OCI-LY1 (cell line): ENCODE measurements at regions not wholly inside any gene's neighbourhood (a gene's known extent, or its start where the extent isn't known, plus 50 kb on each side); places are given as distances from the start of the nearest gene placed in this dataset.

Experiments used
- H2AFZ ChIP-seq: fragments of 200-600 bp; sonication (generic), shearing (Covaris generic); 2 replicates; pipeline ENCODE4 v1.6.0; 2014; ENCODE audit warnings: antibody characterized with exemption, mild to moderate bottlenecking, low read length
- H3F3A ChIP-seq: fragments of 200-600 bp; sonication (generic), shearing (Covaris generic); 2 replicates; pipeline ENCODE4 v1.6.0; 2014; ENCODE audit warnings: mild to moderate bottlenecking, antibody characterized with exemption, low read length, moderate library complexity; ENCODE audit not compliant: insufficient read depth
- H3K27ac ChIP-seq: fragments of 200-600 bp; sonication (generic); 2 replicates; pipeline ENCODE4 v1.5.1; 2014; ENCODE audit warnings: low read length, mixed run types, mild to moderate bottlenecking, low read depth; ENCODE audit not compliant: poor library complexity, severe bottlenecking
- H3K27me3 ChIP-seq: fragments of 200-600 bp; sonication (generic); 2 replicates; pipeline ENCODE4 v1.6.0; 2014; ENCODE audit warnings: antibody characterized with exemption, mild to moderate bottlenecking, low read length, moderate library complexity; ENCODE audit not compliant: insufficient read depth
- H3K36me3 ChIP-seq: fragments of 200-600 bp; sonication (generic); 2 replicates; pipeline ENCODE4 v1.6.1; 2014; ENCODE audit warnings: mild to moderate bottlenecking, antibody characterized with exemption, low read length, moderate library complexity, mixed read lengths; ENCODE audit not compliant: insufficient read depth
- H3K4me1 ChIP-seq: fragments of 200-600 bp; sonication (generic); 2 replicates; pipeline ENCODE4 v1.5.1; 2014; ENCODE audit warnings: mild to moderate bottlenecking, low read length, moderate library complexity; ENCODE audit not compliant: insufficient read depth, severe bottlenecking
- H3K4me2 ChIP-seq: fragments of 200-600 bp; sonication (generic), shearing (Covaris generic); 2 replicates; pipeline ENCODE4 v1.6.1; 2014; ENCODE audit warnings: low read length
- H3K4me3 ChIP-seq: fragments of 200-600 bp; sonication (generic); 2 replicates; pipeline ENCODE4 v1.5.1; 2014; ENCODE audit warnings: low read length, low read depth, mild to moderate bottlenecking, mixed read lengths; ENCODE audit not compliant: poor library complexity, severe bottlenecking
- H3K79me2 ChIP-seq: fragments of 200-600 bp; shearing (Covaris generic); 2 replicates; pipeline ENCODE4 v1.6.1; 2016; ENCODE audit warnings: mixed run types, low read length, mixed read lengths; ENCODE audit not compliant: insufficient read depth
- H3K9ac ChIP-seq: fragments of 200-600 bp; sonication (generic), shearing (Covaris generic); 2 replicates; pipeline ENCODE4 v1.6.1; 2014; ENCODE audit warnings: mild to moderate bottlenecking, low read length, mixed read lengths
- H3K9me2 ChIP-seq: fragments of 200-600 bp; sonication (generic), shearing (Covaris generic); 2 replicates; pipeline ENCODE4 v1.6.1; 2014; ENCODE audit warnings: low read depth, mild to moderate bottlenecking, low read length, mixed read lengths
- H3K9me3 ChIP-seq: fragments of 200-600 bp; shearing (Covaris generic); 2 replicates; pipeline ENCODE4 v1.6.1; 2014; ENCODE audit warnings: low read length, mixed read lengths
- H4K20me1 ChIP-seq: fragments of 200-600 bp; sonication (generic), shearing (Covaris generic); 2 replicates; pipeline ENCODE4 v1.6.0; 2016; ENCODE audit warnings: mild to moderate bottlenecking, low read length; ENCODE audit not compliant: insufficient read depth
- EZH2 ChIP-seq: fragments of 200-600 bp; sonication (generic), shearing (Covaris generic); IDR thresholded peaks from 2 replicates; pipeline ENCODE4 v1.8.0; 2017; ENCODE audit warnings: borderline replicate concordance, mixed run types, mild to moderate bottlenecking, antibody characterized with exemption, low read length, moderate library complexity, mixed read lengths
- TF ChIP-seq, protein P1 (sequence below): fragments of 200-600 bp; sonication (generic), shearing (Covaris generic); IDR thresholded peaks from 2 replicates; pipeline ENCODE4 v1.5.1; 2017; ENCODE audit warnings: mild to moderate bottlenecking, antibody characterized with exemption, low read length, moderate library complexity, mixed read lengths

DNA sequence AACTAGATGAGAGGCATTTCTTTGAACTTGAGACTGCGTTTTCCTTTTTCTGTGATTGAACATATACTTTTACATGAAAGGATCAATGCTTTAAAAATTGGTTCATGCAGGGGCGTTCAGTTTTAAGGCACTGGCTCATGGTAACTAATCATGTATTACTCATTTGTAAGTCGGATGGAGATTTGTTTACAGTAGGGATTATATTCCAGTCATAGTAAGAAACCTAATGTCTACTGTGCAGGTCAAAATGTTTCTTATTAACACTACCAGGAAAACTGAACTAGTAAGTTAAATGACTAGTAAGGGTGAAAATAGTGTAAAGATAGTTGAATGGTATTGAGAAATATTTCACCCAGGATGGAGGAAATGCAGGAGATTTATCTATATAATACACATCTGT is 258.8 kb upstream of the GBE1 start:
- Histone ChIP-seq H3K27me3 (no peaks in the 10 kb centered on the region), H3K9ac (no peak overlapping the region), H2AFZ (no peak overlapping the region), H3K9me3 (no peaks in the 10 kb centered on the region), H3K4me2 (no peak overlapping the region), H3K79me2 (no peaks in the 10 kb centered on the region), H3K4me1 (no peaks in the 10 kb centered on the region), H3F3A (no peaks in the 10 kb centered on the region), H4K20me1 (no peaks in the 10 kb centered on the region), H3K4me3 (no peak overlapping the region), H3K9me2 (no peaks in the 10 kb centered on the region; the same call in 1 of the 2 replicates), H3K27ac (no peak overlapping the region), H3K36me3 (no peaks in the 10 kb centered on the region)
- TF ChIP-seq, protein P1, sequence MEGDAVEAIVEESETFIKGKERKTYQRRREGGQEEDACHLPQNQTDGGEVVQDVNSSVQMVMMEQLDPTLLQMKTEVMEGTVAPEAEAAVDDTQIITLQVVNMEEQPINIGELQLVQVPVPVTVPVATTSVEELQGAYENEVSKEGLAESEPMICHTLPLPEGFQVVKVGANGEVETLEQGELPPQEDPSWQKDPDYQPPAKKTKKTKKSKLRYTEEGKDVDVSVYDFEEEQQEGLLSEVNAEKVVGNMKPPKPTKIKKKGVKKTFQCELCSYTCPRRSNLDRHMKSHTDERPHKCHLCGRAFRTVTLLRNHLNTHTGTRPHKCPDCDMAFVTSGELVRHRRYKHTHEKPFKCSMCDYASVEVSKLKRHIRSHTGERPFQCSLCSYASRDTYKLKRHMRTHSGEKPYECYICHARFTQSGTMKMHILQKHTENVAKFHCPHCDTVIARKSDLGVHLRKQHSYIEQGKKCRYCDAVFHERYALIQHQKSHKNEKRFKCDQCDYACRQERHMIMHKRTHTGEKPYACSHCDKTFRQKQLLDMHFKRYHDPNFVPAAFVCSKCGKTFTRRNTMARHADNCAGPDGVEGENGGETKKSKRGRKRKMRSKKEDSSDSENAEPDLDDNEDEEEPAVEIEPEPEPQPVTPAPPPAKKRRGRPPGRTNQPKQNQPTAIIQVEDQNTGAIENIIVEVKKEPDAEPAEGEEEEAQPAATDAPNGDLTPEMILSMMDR: no peak
- no peak for TF ChIP-seq EZH2

DNA sequence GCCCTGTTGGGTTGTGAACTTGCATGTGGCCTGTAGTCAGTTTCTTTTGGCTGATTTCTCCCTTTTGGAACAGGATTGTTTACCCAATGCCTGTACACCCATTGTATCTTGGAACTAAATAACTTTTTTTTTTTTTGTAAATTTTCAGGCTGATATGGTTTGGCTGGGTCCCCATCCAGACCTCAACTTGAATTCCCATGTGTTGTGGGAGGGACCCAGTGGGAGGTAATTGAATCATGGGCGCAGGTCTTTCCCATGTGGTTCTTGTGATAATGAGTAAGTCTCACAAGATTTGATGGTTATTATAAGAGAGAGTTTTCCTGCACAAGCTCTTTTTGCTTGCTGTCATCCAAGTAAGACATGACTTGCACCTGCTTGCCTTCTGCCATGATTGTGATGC is 253.8 kb upstream of the GBE1 start:
- H3F3A ChIP-seq: no peaks in the 10 kb centered on the region
- TF ChIP-seq EZH2: no peak
- no peaks in the 10 kb centered on the region for H3K79me2 ChIP-seq
- no peak overlapping the region for H3K27ac ChIP-seq
- H3K9me3 ChIP-seq: no peaks in the 10 kb centered on the region
- H3K4me3 ChIP-seq: no peak overlapping the region
- no peaks in the 10 kb centered on the region for H3K4me1 ChIP-seq
- H2AFZ ChIP-seq: no peak overlapping the region
- no peaks in the 10 kb centered on the region for H3K36me3 ChIP-seq
- H3K4me2 ChIP-seq: no peak overlapping the region
- H3K9ac ChIP-seq: no peak overlapping the region
- H3K27me3 ChIP-seq: no peaks in the 10 kb centered on the region
- H4K20me1 ChIP-seq: no peaks in the 10 kb centered on the region
- H3K9me2 ChIP-seq: no peaks in the 10 kb centered on the region; the same call in 1 of the 2 replicates

DNA sequence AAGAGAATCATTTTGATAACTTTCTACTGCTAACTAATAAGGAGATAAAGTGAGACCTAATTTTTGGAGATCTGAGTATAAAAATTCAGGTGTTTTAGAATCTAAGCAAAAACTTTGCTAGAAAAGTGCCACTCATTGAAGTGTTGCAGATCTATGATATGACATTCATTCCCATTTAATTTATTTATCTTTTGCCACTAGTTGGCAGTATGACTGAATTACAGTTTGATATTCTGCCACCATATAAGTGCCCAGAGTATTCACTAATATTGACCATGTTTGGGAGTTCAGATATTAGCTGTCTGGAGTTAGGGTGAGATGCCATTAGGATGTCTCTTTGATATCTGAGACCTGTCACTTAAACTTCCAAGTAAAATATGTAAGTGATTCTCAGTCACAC is 251.3 kb upstream of the GBE1 start:
- no peaks in the 10 kb centered on the region for H3F3A ChIP-seq
- no peaks in the 10 kb centered on the region for H3K36me3 ChIP-seq
- no peak overlapping the region for H3K4me3 ChIP-seq
- no peak overlapping the region for H3K9ac ChIP-seq
- no peaks in the 10 kb centered on the region for H4K20me1 ChIP-seq
- no peak for TF ChIP-seq EZH2
- TF ChIP-seq, protein P1: peak; percentile 49
- no peak overlapping the region for H3K4me2 ChIP-seq
- H3K79me2 ChIP-seq: no peaks in the 10 kb centered on the region
- H3K27ac ChIP-seq: no peak overlapping the region
- H3K9me3 ChIP-seq: no peaks in the 10 kb centered on the region
- H2AFZ ChIP-seq: no peak overlapping the region
- H3K9me2 ChIP-seq: no peaks in the 10 kb centered on the region
- H3K27me3 ChIP-seq: no peaks in the 10 kb centered on the region
- H3K4me1 ChIP-seq: no peaks in the 10 kb centered on the region

DNA sequence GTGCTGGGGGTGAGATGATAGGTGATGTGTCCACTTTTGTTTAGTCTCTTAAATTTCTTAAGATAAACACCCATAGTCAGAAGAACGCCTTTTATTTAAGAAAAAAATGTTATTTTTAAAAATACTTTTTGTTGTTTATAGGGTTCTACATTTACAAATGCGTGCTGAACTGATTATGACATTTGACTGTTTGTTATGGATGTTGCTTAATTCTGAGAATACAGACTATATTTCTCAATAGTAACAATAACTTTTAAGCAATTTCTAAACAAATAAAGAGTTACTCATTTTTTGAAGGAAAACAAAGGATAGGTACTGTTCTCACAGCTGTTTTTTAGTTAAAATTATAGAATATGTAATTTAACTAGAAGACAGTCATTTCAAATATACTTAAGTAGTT is 249.9 kb upstream of the GBE1 start:
- H3K9ac ChIP-seq: no peak overlapping the region
- no peaks in the 10 kb centered on the region for H3K9me3 ChIP-seq
- H3K4me3 ChIP-seq: no peak overlapping the region
- H3K36me3 ChIP-seq: no peaks in the 10 kb centered on the region
- no peaks in the 10 kb centered on the region for H3K4me1 ChIP-seq
- no peak for TF ChIP-seq EZH2
- TF ChIP-seq, protein P1: no peak
- no peaks in the 10 kb centered on the region for H3K9me2 ChIP-seq
- no peak overlapping the region for H3K4me2 ChIP-seq
- no peaks in the 10 kb centered on the region for H3K79me2 ChIP-seq
- no peak overlapping the region for H3K27ac ChIP-seq
- no peaks in the 10 kb centered on the region for H4K20me1 ChIP-seq
- H3K27me3 ChIP-seq: no peaks in the 10 kb centered on the region
- no peaks in the 10 kb centered on the region for H3F3A ChIP-seq
- no peak overlapping the region for H2AFZ ChIP-seq
